HFF-Myc (cell line): ENCODE measurements at regions not wholly inside any gene's neighbourhood (a gene's known extent, or its start where the extent isn't known, plus 50 kb on each side); places are given as distances from the start of the nearest gene placed in this dataset.

Experiments used
- DNase-seq: peaks from one replicate; pipeline ENCODE4 v3.0.0-alpha.2; 2011; ENCODE audit warnings: low read depth; ENCODE audit errors: extremely low read depth
- H3K4me3 ChIP-seq: replicated peaks from 2 replicates; pipeline ENCODE4 v1.5.1; 2011; ENCODE audit warnings: low read depth, mild to moderate bottlenecking, control low read depth, low read length
- CTCF ChIP-seq: IDR thresholded peaks from 2 replicates; pipeline ENCODE4 v1.5.1; 2012; ENCODE audit warnings: mild to moderate bottlenecking, low read depth, low read length, control low read depth; ENCODE audit errors: missing control alignments

GRCh38 chr12:89264837-89265236 lies 87.5 kb downstream of the DUSP6 start:
- no peak for TF ChIP-seq CTCF
- H3K4me3 ChIP-seq: no peak overlapping the region
- DNase-seq: no peak

- no peak for TF ChIP-seq CTCF
- no peak for DNase-seq
- H3K4me3 ChIP-seq: no peak overlapping the region
Observed at GRCh38 chr12:89263900-89264299, 88.4 kb downstream of the DUSP6 start.

- no peak overlapping the region for H3K4me3 ChIP-seq
- DNase-seq: no peak
- TF ChIP-seq CTCF: no peak
Observed at GRCh38 chr12:89262855-89263552, 89.3 kb downstream of the DUSP6 start.

GRCh38 chr12:89261982-89262381 lies 90.3 kb downstream of the DUSP6 start:
- DNase-seq: no peak
- H3K4me3 ChIP-seq: no peak overlapping the region
- TF ChIP-seq CTCF: no peak

- DNase-seq: no peak
- no peak overlapping the region for H3K4me3 ChIP-seq
- no peak for TF ChIP-seq CTCF
Observed at GRCh38 chr12:89260841-89261637, 91.3 kb downstream of the DUSP6 start.

GRCh38 chr12:89259821-89260220 lies 92.5 kb downstream of the DUSP6 start:
- DNase-seq: no peak
- no peak overlapping the region for H3K4me3 ChIP-seq
- no peak for TF ChIP-seq CTCF
